ENCODE measurements at regions not wholly inside any gene's neighbourhood (a gene's known extent, or its start where the extent isn't known, plus 50 kb on each side); places are given as distances from the start of the nearest gene placed in this dataset.

DNA sequence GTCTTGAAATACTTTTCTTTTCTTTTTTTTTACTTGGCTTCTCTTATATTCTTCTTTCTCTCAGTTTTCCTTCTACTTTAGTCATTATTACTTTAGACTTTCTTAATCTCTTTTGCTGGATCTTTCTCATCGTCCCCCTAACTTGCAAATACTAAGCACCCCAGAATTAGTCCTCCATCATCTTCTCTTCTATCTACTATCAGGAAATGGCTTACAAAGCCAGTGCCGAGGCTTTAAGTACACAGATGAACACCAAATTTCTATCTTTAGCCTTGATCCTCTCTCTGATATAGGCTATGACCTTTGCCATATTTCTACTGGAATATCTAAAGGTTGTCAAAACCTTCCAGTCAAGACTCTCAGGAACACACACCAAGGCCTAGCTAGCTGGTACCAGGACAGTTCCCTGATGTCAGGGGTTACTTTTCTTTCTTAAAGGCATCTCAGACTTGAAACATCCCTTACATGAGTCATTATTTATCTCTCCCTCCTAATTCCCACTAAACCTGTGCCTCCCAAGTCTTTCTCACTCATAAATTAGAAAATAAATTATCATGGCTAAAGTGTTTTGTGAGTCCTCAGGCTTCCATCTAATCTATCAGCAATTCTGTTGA, 278.6 kb upstream of the TCF21 start:
- 0% methylated on average over 2 of the region's 2 CpGs for WGBS (ENCODE audit: missing lambda C conversion rate)
- POLR2A ChIA-PET: interaction anchor here (0.7 to 1.1 kb wide), 2 partner anchors 20 to 135 kb away, joined by 3 to 4 read pairs; no protein-coding TSS in a partner anchor
- TF ChIP-seq NPAS2 (CRISPR knock-in tag; IDR thresholded peaks at IDR 0.05; ENCODE audit: borderline replicate concordance) (no peak), HOXB5 (CRISPR knock-in tag; IDR thresholded peaks at IDR 0.05) (no peak; the same call in none of the 2 replicates), ZNF302 (CRISPR knock-in tag; IDR thresholded peaks at IDR 0.05) (peak; percentile 52; the same call in 1 of the 2 replicates), ZSCAN20 (CRISPR knock-in tag; IDR thresholded peaks at IDR 0.05) (no peak; the same call in 1 of the 2 replicates), CHD4 (IDR thresholded peaks at IDR 0.05; ENCODE audit: borderline replicate concordance) (no peak), EHMT2 (IDR thresholded peaks at IDR 0.05; ENCODE audit: low read depth) (no peak), POLR2AphosphoS2 (conservative IDR thresholded peaks at IDR 0.05; ENCODE audit: low read length) (no peak), MAFK (IDR thresholded peaks at IDR 0.05; ENCODE audit: partially characterized antibody) (no peak), FOXS1 (CRISPR knock-in tag; IDR thresholded peaks at IDR 0.05) (peak; percentile 43; the same call in 1 of the 2 replicates), MYC (IDR thresholded peaks at IDR 0.05; ENCODE audit: borderline replicate concordance, low read length) (no peak), PHF8 (IDR thresholded peaks at IDR 0.05; ENCODE audit: borderline replicate concordance, low read depth) (no peak), KDM1A (IDR thresholded peaks at IDR 0.05; ENCODE audit: low read depth) (no peak), GATA3 (IDR thresholded peaks at IDR 0.05; ENCODE audit: borderline replicate concordance) (no peak), HDAC2 (IDR thresholded peaks at IDR 0.05) (no peak), HOXA7 (CRISPR knock-in tag; IDR thresholded peaks at IDR 0.05) (peak; percentile 29; the same call in 1 of the 2 replicates), EHF (CRISPR knock-in tag; IDR thresholded peaks at IDR 0.05) (peak; percentile 42; the same call in 1 of the 2 replicates), SMC3 (IDR thresholded peaks at IDR 0.05) (no peak), FOSL2 (IDR thresholded peaks at IDR 0.05) (0 out of 2 replicates have a peak, but pooled peaks have one; percentile 14), FOSL2 (CRISPR knock-in tag; IDR thresholded peaks at IDR 0.05) (peak; percentile 61), RFX5 (IDR thresholded peaks at IDR 0.05) (no peak), HOXB13 (CRISPR knock-in tag; IDR thresholded peaks at IDR 0.05; ENCODE audit: low read depth) (no peak; the same call in 1 of the 2 replicates), RCOR1 (IDR thresholded peaks at IDR 0.05; ENCODE audit: low read depth, low read length) (no peak), POLR2A (IDR thresholded peaks at IDR 0.05; ENCODE audit: low read length) (no peak), JUNB (IDR thresholded peaks at IDR 0.05) (no peak), NFE2L2 (conservative IDR thresholded peaks at IDR 0.05; ENCODE audit: low read length) (no peak), HEYL (CRISPR knock-in tag; IDR thresholded peaks at IDR 0.05) (no peak), RAD21 (conservative IDR thresholded peaks at IDR 0.05 in 1 of 2, IDR thresholded peaks at IDR 0.05 in 1 of 2) (0 out of 5 replicates have a peak, but pooled peaks of 1 of the 2 experiments have one; percentile 9)
- TF ChIP-seq, protein P1, sequence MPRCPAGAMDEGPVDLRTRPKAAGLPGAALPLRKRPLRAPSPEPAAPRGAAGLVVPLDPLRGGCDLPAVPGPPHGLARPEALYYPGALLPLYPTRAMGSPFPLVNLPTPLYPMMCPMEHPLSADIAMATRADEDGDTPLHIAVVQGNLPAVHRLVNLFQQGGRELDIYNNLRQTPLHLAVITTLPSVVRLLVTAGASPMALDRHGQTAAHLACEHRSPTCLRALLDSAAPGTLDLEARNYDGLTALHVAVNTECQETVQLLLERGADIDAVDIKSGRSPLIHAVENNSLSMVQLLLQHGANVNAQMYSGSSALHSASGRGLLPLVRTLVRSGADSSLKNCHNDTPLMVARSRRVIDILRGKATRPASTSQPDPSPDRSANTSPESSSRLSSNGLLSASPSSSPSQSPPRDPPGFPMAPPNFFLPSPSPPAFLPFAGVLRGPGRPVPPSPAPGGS (IDR thresholded peaks at IDR 0.05): no peak
- TF ChIP-seq, protein P2, sequence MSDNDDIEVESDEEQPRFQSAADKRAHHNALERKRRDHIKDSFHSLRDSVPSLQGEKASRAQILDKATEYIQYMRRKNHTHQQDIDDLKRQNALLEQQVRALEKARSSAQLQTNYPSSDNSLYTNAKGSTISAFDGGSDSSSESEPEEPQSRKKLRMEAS (IDR thresholded peaks at IDR 0.05): no peak; the same call in 1 of the 2 replicates
- TF ChIP-seq, protein P3, sequence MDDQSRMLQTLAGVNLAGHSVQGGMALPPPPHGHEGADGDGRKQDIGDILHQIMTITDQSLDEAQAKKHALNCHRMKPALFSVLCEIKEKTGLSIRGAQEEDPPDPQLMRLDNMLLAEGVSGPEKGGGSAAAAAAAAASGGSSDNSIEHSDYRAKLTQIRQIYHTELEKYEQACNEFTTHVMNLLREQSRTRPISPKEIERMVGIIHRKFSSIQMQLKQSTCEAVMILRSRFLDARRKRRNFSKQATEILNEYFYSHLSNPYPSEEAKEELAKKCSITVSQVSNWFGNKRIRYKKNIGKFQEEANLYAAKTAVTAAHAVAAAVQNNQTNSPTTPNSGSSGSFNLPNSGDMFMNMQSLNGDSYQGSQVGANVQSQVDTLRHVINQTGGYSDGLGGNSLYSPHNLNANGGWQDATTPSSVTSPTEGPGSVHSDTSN (IDR thresholded peaks at IDR 0.05): no peak
- TF ChIP-seq, protein P4, sequence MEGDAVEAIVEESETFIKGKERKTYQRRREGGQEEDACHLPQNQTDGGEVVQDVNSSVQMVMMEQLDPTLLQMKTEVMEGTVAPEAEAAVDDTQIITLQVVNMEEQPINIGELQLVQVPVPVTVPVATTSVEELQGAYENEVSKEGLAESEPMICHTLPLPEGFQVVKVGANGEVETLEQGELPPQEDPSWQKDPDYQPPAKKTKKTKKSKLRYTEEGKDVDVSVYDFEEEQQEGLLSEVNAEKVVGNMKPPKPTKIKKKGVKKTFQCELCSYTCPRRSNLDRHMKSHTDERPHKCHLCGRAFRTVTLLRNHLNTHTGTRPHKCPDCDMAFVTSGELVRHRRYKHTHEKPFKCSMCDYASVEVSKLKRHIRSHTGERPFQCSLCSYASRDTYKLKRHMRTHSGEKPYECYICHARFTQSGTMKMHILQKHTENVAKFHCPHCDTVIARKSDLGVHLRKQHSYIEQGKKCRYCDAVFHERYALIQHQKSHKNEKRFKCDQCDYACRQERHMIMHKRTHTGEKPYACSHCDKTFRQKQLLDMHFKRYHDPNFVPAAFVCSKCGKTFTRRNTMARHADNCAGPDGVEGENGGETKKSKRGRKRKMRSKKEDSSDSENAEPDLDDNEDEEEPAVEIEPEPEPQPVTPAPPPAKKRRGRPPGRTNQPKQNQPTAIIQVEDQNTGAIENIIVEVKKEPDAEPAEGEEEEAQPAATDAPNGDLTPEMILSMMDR (IDR thresholded peaks at IDR 0.05): no peak
- TF ChIP-seq, protein P5, sequence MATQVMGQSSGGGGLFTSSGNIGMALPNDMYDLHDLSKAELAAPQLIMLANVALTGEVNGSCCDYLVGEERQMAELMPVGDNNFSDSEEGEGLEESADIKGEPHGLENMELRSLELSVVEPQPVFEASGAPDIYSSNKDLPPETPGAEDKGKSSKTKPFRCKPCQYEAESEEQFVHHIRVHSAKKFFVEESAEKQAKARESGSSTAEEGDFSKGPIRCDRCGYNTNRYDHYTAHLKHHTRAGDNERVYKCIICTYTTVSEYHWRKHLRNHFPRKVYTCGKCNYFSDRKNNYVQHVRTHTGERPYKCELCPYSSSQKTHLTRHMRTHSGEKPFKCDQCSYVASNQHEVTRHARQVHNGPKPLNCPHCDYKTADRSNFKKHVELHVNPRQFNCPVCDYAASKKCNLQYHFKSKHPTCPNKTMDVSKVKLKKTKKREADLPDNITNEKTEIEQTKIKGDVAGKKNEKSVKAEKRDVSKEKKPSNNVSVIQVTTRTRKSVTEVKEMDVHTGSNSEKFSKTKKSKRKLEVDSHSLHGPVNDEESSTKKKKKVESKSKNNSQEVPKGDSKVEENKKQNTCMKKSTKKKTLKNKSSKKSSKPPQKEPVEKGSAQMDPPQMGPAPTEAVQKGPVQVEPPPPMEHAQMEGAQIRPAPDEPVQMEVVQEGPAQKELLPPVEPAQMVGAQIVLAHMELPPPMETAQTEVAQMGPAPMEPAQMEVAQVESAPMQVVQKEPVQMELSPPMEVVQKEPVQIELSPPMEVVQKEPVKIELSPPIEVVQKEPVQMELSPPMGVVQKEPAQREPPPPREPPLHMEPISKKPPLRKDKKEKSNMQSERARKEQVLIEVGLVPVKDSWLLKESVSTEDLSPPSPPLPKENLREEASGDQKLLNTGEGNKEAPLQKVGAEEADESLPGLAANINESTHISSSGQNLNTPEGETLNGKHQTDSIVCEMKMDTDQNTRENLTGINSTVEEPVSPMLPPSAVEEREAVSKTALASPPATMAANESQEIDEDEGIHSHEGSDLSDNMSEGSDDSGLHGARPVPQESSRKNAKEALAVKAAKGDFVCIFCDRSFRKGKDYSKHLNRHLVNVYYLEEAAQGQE (IDR thresholded peaks at IDR 0.05): no peak
- DNase-seq (ENCODE audit: low read depth in 1 of 2, low spot score in 1 of 2) (peak; percentile 37 to 76), FAIRE-seq (no peak), ATAC-seq (peak; percentile 54 to 60)
- Histone ChIP-seq H3K4me3 (no peak overlapping the region), H3K9me3 (peaks cover 33% of the 10 kb centered on the region), H3K4me1 (peaks cover 36% of the 10 kb centered on the region), H3K27ac (peak overlapping the region; percentile 94 to 99), H3K4me2 (peak overlapping the region; percentile 66)
- CTCF ChIA-PET: interaction anchor here (1.0 to 3.4 kb wide), 2 partner anchors 41 to 227 kb away, joined by 3 to 18 read pairs; no protein-coding TSS in a partner anchor

Data from A549 (cell line).